Loucy (cell line): ENCODE measurements at regions not wholly inside any gene's neighbourhood (a gene's known extent, or its start where the extent isn't known, plus 50 kb on each side); places are given as distances from the start of the nearest gene placed in this dataset.

Experiments
- H2AFZ ChIP-seq: fragments of 200-600 bp; sonication (generic); 2 replicates; pipeline ENCODE4 v1.6.0; 2016; ENCODE audit warnings: antibody characterized with exemption, mild to moderate bottlenecking, low read length, moderate library complexity
- H3F3A ChIP-seq: fragments of 200-600 bp; 2 replicates; pipeline ENCODE4 v1.6.0; 2016; ENCODE audit warnings: antibody characterized with exemption, low read depth, mild to moderate bottlenecking
- H3K27me3 ChIP-seq: fragments of 200-600 bp; sonication (generic); 2 replicates; pipeline ENCODE4 v1.6.1; 2014; ENCODE audit warnings: low read length, mild to moderate bottlenecking; ENCODE audit not compliant: insufficient read depth, poor library complexity, severe bottlenecking
- H3K36me3 ChIP-seq: fragments of 200-600 bp; sonication (generic); 2 replicates; pipeline ENCODE4 v1.6.1; 2016; ENCODE audit warnings: low read length; ENCODE audit not compliant: insufficient read depth
- H3K4me1 ChIP-seq: fragments of 200-600 bp; sonication (generic); 2 replicates; pipeline ENCODE4 v1.5.1; 2014; ENCODE audit warnings: low read length, mild to moderate bottlenecking; ENCODE audit not compliant: insufficient read depth, poor library complexity, severe bottlenecking
- H3K4me2 ChIP-seq: fragments of 200-600 bp; sonication (generic); 2 replicates; pipeline ENCODE4 v1.6.0; 2014; ENCODE audit warnings: antibody characterized with exemption, low read length, low read depth, mild to moderate bottlenecking; ENCODE audit not compliant: poor library complexity, severe bottlenecking
- H3K4me3 ChIP-seq: fragments of 200-600 bp; sonication (generic); 2 replicates; pipeline ENCODE4 v1.5.1; 2014; ENCODE audit warnings: low read length, mild to moderate bottlenecking, mixed read lengths; ENCODE audit not compliant: poor library complexity, severe bottlenecking
- H3K79me2 ChIP-seq: fragments of 200-600 bp; sonication (generic); 2 replicates; pipeline ENCODE4 v1.6.1; 2014; ENCODE audit warnings: low read length; ENCODE audit not compliant: insufficient read depth
- H3K9ac ChIP-seq: fragments of 200-600 bp; sonication (generic); 2 replicates; pipeline ENCODE4 v1.6.0; 2014; ENCODE audit warnings: mild to moderate bottlenecking, low read depth, low read length, moderate library complexity; ENCODE audit not compliant: poor library complexity, severe bottlenecking
- H3K9me2 ChIP-seq: fragments of 200-600 bp; sonication (generic); replicated peaks from 2 replicates; pipeline ENCODE4 v1.6.1; 2016; ENCODE audit warnings: low read depth, low read length, mixed read lengths
- H3K9me3 ChIP-seq: fragments of 200-600 bp; sonication (generic); 2 replicates; pipeline ENCODE4 v1.6.1; 2014; ENCODE audit warnings: mild to moderate bottlenecking, antibody characterized with exemption, low read length, low read depth; ENCODE audit not compliant: insufficient read depth
- H4K20me1 ChIP-seq: fragments of 200-600 bp; sonication (generic); 2 replicates; pipeline ENCODE4 v1.6.0; 2014; ENCODE audit warnings: antibody characterized with exemption, low read length, mild to moderate bottlenecking; ENCODE audit not compliant: insufficient read depth, poor library complexity, severe bottlenecking
- CTCF ChIP-seq: fragments of 200-600 bp; sonication (generic); conservative IDR thresholded peaks from 2 replicates; pipeline ENCODE4 v1.5.1; 2014; ENCODE audit warnings: mild to moderate bottlenecking, antibody characterized with exemption, low read length
- EZH2phosphoT487 ChIP-seq: fragments of 200-600 bp; IDR thresholded peaks from 2 replicates; pipeline ENCODE4 v1.6.1; 2018; ENCODE audit warnings: antibody characterized with exemption, mild to moderate bottlenecking, moderate library complexity, borderline replicate concordance

GRCh38 chr14:82641050-82641540, 1107.4 kb upstream of the SEL1L start:
- no peak overlapping the region for H2AFZ ChIP-seq

GRCh38 chr14:82642425-82642824, 1108.8 kb upstream of the SEL1L start:
- H3K36me3 ChIP-seq = no peaks in the 10 kb centered on the region
- no peaks in the 10 kb centered on the region for H3K9me3 ChIP-seq
- H3K4me2 ChIP-seq = no peak overlapping the region
- H2AFZ ChIP-seq = no peak overlapping the region
- no peaks in the 10 kb centered on the region for H3K27me3 ChIP-seq
- no peak for TF ChIP-seq CTCF
- TF ChIP-seq EZH2phosphoT487 = no peak
- no peaks in the 10 kb centered on the region for H3F3A ChIP-seq
- H3K9me2 ChIP-seq = no peaks in the 10 kb centered on the region
- no peaks in the 10 kb centered on the region for H3K79me2 ChIP-seq
- no peak overlapping the region for H3K9ac ChIP-seq
- no peaks in the 10 kb centered on the region for H3K4me1 ChIP-seq
- H3K4me3 ChIP-seq = no peak overlapping the region
- no peaks in the 10 kb centered on the region for H4K20me1 ChIP-seq

More at GRCh38 chr14:82641050-82641540, 1107.4 kb upstream of the SEL1L start:
- TF ChIP-seq CTCF (no peak), EZH2phosphoT487 (no peak)
- Histone ChIP-seq H3K9me3 (no peaks in the 10 kb centered on the region), H3K4me1 (no peaks in the 10 kb centered on the region), H3K27me3 (no peaks in the 10 kb centered on the region), H3K4me3 (no peak overlapping the region), H3K9ac (no peak overlapping the region), H3K36me3 (no peaks in the 10 kb centered on the region), H4K20me1 (no peaks in the 10 kb centered on the region), H3K79me2 (no peaks in the 10 kb centered on the region), H3F3A (no peaks in the 10 kb centered on the region), H3K4me2 (no peak overlapping the region), H3K9me2 (no peaks in the 10 kb centered on the region)

- Histone ChIP-seq H2AFZ (no peak overlapping the region), H3K9ac (no peak overlapping the region), H3K4me1 (no peaks in the 10 kb centered on the region), H3K27me3 (no peaks in the 10 kb centered on the region), H3K79me2 (no peaks in the 10 kb centered on the region), H3K9me2 (no peaks in the 10 kb centered on the region), H3K9me3 (no peaks in the 10 kb centered on the region), H3K4me3 (no peak overlapping the region), H3K4me2 (no peak overlapping the region), H3F3A (no peaks in the 10 kb centered on the region), H4K20me1 (no peaks in the 10 kb centered on the region), H3K36me3 (no peaks in the 10 kb centered on the region)
- TF ChIP-seq EZH2phosphoT487 (no peak), CTCF (no peak)
Observed at GRCh38 chr14:82647088-82647810, 1113.6 kb upstream of the SEL1L start.
